ENCODE measurements at regions not wholly inside any gene's neighbourhood (a gene's known extent, or its start where the extent isn't known, plus 50 kb on each side); places are given as distances from the start of the nearest gene placed in this dataset.
"Not testable (repeated sequence)": the region's sequence is repeated elsewhere in the genome, so short reads cannot be mapped to it uniquely, and the experiment has no call there.

DNA sequence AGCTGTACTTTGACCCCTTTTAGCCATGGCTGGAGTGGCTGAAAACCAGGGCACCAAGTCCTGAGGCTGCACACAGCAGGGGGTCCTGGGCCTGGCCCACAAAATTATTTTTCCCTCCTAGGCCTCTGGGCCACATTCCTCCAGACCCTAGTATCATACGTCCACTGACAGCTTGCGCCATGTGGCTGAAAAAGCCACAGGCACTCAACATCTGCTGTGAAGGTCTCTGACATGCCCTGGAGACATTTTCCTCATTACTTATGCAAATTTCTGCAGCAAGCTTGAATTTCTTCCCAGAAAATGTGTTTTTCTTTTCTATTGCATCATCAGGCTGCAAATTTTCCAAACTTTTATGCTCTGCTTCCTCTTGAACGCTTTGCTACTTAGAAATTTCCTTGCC lies 239.0 kb downstream of the SQOR start:
- Histone ChIP-seq H4K8ac (ENCODE audit: extremely low read depth, insufficient read depth, low read length) (no peak overlapping the region), H2BK20ac (ENCODE audit: low read length) (no peak overlapping the region), H4K20me1 (replicated peaks in 1 of 2; ENCODE audit: control insufficient read depth in 1 of 2, insufficient read depth in 2 of 2, low read length in 2 of 2) (no peaks in the 10 kb centered on the region), H2BK15ac (ENCODE audit: low read length) (no peak overlapping the region), H3K36me3 (ENCODE audit: control insufficient read depth in 2 of 4, insufficient read depth in 4 of 4, low read length in 3 of 4) (no peaks in the 10 kb centered on the region), H3K27ac (ENCODE audit: low read depth, low read length) (no peak overlapping the region), H2AFZ (ENCODE audit: low read length) (no peak overlapping the region), H3K9me3 (ENCODE audit: insufficient read depth in 2 of 2, low read depth in 1 of 2, low read length in 1 of 2) (no peaks in the 10 kb centered on the region), H2BK5ac (ENCODE audit: low read depth, low read length) (no peak overlapping the region), H4K91ac (replicated peaks; ENCODE audit: insufficient read length, low read length) (no peak overlapping the region), H3K4me1 (replicated peaks in 1 of 4; ENCODE audit: control insufficient read depth in 3 of 4, insufficient read depth in 4 of 4, low read length in 3 of 4) (no peaks in the 10 kb centered on the region), H3K79me1 (ENCODE audit: low read depth, low read length) (no peaks in the 10 kb centered on the region), H3K4me3 (ENCODE audit: extremely low read depth in 1 of 4, insufficient read depth in 2 of 4, low read depth in 3 of 4, low read length in 4 of 4) (no peak overlapping the region), H3K27me3 (replicated peaks in 1 of 4; ENCODE audit: control insufficient read depth in 3 of 4, extremely low read depth in 1 of 4, insufficient read depth in 3 of 4, low read length in 3 of 4) (no peaks in the 10 kb centered on the region), H3K4me2 (ENCODE audit: insufficient read depth in 1 of 2, low read depth in 2 of 2, low read length in 2 of 2) (no peak overlapping the region), H3K18ac (ENCODE audit: extremely low read depth, low read length) (no peak overlapping the region), H3K9ac (replicated peaks in 1 of 4; ENCODE audit: extremely low read depth in 1 of 4, low read depth in 3 of 4, low read length in 3 of 4) (no peak overlapping the region), H2AK5ac (ENCODE audit: low read depth, low read length) (no peak overlapping the region), H3K4ac (replicated peaks; ENCODE audit: insufficient read length, low read depth, low read length) (no peak overlapping the region), H3K56ac (replicated peaks; ENCODE audit: insufficient read length, low read depth, low read length) (no peak overlapping the region), H3K23ac (ENCODE audit: insufficient read length) (no peak overlapping the region), H3K23me2 (ENCODE audit: low read depth, low read length) (no peaks in the 10 kb centered on the region), H2BK12ac (ENCODE audit: low read depth, low read length) (no peak overlapping the region), H4K5ac (ENCODE audit: insufficient read length, low read depth, low read length) (no peak overlapping the region), H3K14ac (ENCODE audit: insufficient read length) (no peak overlapping the region), H2BK120ac (replicated peaks; ENCODE audit: low read depth, low read length) (no peak overlapping the region), H3K79me2 (ENCODE audit: control insufficient read depth in 1 of 2, insufficient read depth in 2 of 2, low read length in 2 of 2) (no peaks in the 10 kb centered on the region)
- CTCF ChIA-PET (ENCODE audit: partially characterized antibody): no interaction called here
- TF ChIP-seq HDAC2 (IDR thresholded peaks at IDR 0.05; ENCODE audit: borderline replicate concordance in 1 of 2, low read depth in 2 of 2, low read length in 2 of 2) (no peak), POU5F1 (IDR thresholded peaks at IDR 0.05; ENCODE audit: low read depth, low read length) (no peak)
- no peak for FAIRE-seq
- WGBS, 2 experiments (ENCODE audit: extremely low coverage in 1 of 2, insufficient coverage in 1 of 2, insufficient read length in 1 of 2, insufficient replicate concordance in 2 of 2, low coverage in 1 of 2, low lambda C conversion rate in 2 of 2, missing lambda C conversion rate in 1 of 2): 94% methylated on average over 3 of the region's 3 CpGs; no CpG with 5 or more reads in 1 of the 2 experiments
- no peak for DNase-seq (ENCODE audit: low read depth in 1 of 2, low spot score in 2 of 2)
- POLR2A ChIA-PET (ENCODE audit: partially characterized antibody): no interaction called here

DNA sequence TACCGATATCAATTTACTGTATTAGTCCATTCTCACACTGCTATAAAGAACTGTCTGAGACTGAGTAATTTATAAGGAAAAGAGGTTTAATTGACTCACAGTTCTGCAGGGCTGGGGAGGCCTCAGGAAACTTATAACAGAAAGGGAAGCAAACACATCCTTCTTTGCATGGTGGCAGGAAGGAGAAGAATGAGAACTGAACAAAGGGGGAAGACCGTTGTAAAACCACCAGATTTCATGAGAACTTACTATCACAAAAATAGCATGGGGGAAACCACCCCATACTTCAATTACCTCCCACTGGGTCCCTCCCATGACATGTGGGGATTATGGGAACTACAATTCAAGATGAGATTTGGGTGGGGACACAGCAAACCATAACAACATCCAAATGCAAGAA lies 239.7 kb downstream of the SQOR start:
- H2BK15ac ChIP-seq (ENCODE audit: low read length); H4K91ac ChIP-seq (replicated peaks; ENCODE audit: insufficient read length, low read length); H4K20me1 ChIP-seq (replicated peaks in 1 of 2; ENCODE audit: control insufficient read depth in 1 of 2, insufficient read depth in 2 of 2, low read length in 2 of 2); H2AK5ac ChIP-seq (ENCODE audit: low read depth, low read length); H3K9ac ChIP-seq (replicated peaks in 1 of 4; ENCODE audit: extremely low read depth in 1 of 4, low read depth in 3 of 4, low read length in 3 of 4); H4K8ac ChIP-seq (ENCODE audit: extremely low read depth, insufficient read depth, low read length); H3K56ac ChIP-seq (replicated peaks; ENCODE audit: insufficient read length, low read depth, low read length); H2BK12ac ChIP-seq (ENCODE audit: low read depth, low read length); H3K79me1 ChIP-seq (ENCODE audit: low read depth, low read length); H3K27ac ChIP-seq (ENCODE audit: low read depth, low read length); FAIRE-seq; H2BK5ac ChIP-seq (ENCODE audit: low read depth, low read length); H3K4me3 ChIP-seq (ENCODE audit: extremely low read depth in 1 of 4, insufficient read depth in 2 of 4, low read depth in 3 of 4, low read length in 4 of 4); POLR2A ChIA-PET (ENCODE audit: partially characterized antibody); H3K36me3 ChIP-seq (ENCODE audit: control insufficient read depth in 2 of 4, insufficient read depth in 4 of 4, low read length in 3 of 4); H3K4ac ChIP-seq (replicated peaks; ENCODE audit: insufficient read length, low read depth, low read length); H3K18ac ChIP-seq (ENCODE audit: extremely low read depth, low read length); H2BK20ac ChIP-seq (ENCODE audit: low read length); H3K23me2 ChIP-seq (ENCODE audit: low read depth, low read length); CTCF ChIA-PET (ENCODE audit: partially characterized antibody); H3K23ac ChIP-seq (ENCODE audit: insufficient read length); H3K79me2 ChIP-seq (ENCODE audit: control insufficient read depth in 1 of 2, insufficient read depth in 2 of 2, low read length in 2 of 2); H3K27me3 ChIP-seq (replicated peaks in 1 of 4; ENCODE audit: control insufficient read depth in 3 of 4, extremely low read depth in 1 of 4, insufficient read depth in 3 of 4, low read length in 3 of 4); H2AFZ ChIP-seq (ENCODE audit: low read length); H4K5ac ChIP-seq (ENCODE audit: insufficient read length, low read depth, low read length); H3K4me2 ChIP-seq (ENCODE audit: insufficient read depth in 1 of 2, low read depth in 2 of 2, low read length in 2 of 2); H2BK120ac ChIP-seq (replicated peaks; ENCODE audit: low read depth, low read length); H3K4me1 ChIP-seq (replicated peaks in 1 of 4; ENCODE audit: control insufficient read depth in 3 of 4, insufficient read depth in 4 of 4, low read length in 3 of 4); H3K9me3 ChIP-seq (ENCODE audit: insufficient read depth in 2 of 2, low read depth in 1 of 2, low read length in 1 of 2); H3K14ac ChIP-seq (ENCODE audit: insufficient read length); DNase-seq (ENCODE audit: low read depth in 1 of 2, low spot score in 2 of 2): not testable (repeated sequence)
- whole genome bisulfite sequencing, 2 experiments (ENCODE audit: extremely low coverage in 1 of 2, insufficient coverage in 1 of 2, insufficient read length in 1 of 2, insufficient replicate concordance in 2 of 2, low coverage in 1 of 2, low lambda C conversion rate in 2 of 2, missing lambda C conversion rate in 1 of 2): 93% methylated on average over 2 of the region's 2 CpGs; no CpG with 5 or more reads in 1 of the 2 experiments

Measured in H1 (cell line).